Panc1 (cell line): ENCODE measurements at regions not wholly inside any gene's neighbourhood (a gene's known extent, or its start where the extent isn't known, plus 50 kb on each side); places are given as distances from the start of the nearest gene placed in this dataset.

Source experiments
- ATAC-seq: fragments of 200-7000 bp; cut with Tn5 transposase; 2 replicates; pipeline ENCODE4 v1.9.1; 2020; ENCODE audit warnings: mild to moderate bottlenecking, moderate library complexity
- BruUV-seq: library from RNA; stranded (reverse); fragments of 400-500 nt; replicated peaks from 2 replicates; lab custom pipeline; 2021; lab: Mats Ljungman, UMichigan
- CTCF ChIA-PET: fragments of 300-600 bp; sonication (Branson Sonifier 250); formaldehyde crosslinking; loops from one replicate; lab custom pipeline; 2022; ENCODE audit warnings: antibody characterized with exemption; lab: Charles Lee
- POLR2A ChIA-PET: fragments of 300-600 bp; sonication (Branson Sonifier 250); formaldehyde crosslinking; loops from one replicate; lab custom pipeline; 2022; ENCODE audit warnings: antibody characterized with exemption; lab: Charles Lee
- DNase-seq: peaks from one replicate; pipeline ENCODE4 v3.0.0-alpha.2; 2010; ENCODE audit warnings: low read depth, low spot score
- H3K27ac ChIP-seq: 2 replicates; pipeline ENCODE4 v1.5.1; 2011; ENCODE audit warnings: mild to moderate bottlenecking, low read length, inconsistent platforms
- H3K27me3 ChIP-seq: fragments of 200-500 bp; sonication (Bioruptor generic); 2 replicates; pipeline ENCODE4 v1.6.0; 2014; ENCODE audit warnings: low read length, inconsistent platforms; ENCODE audit not compliant: control insufficient read depth, insufficient read depth
- H3K36me3 ChIP-seq: fragments of 200-500 bp; sonication (Bioruptor generic); 2 replicates; pipeline ENCODE4 v1.5.1; 2014; ENCODE audit warnings: inconsistent platforms, mild to moderate bottlenecking, low read length, moderate library complexity; ENCODE audit not compliant: control insufficient read depth, insufficient read depth
- H3K4me1 ChIP-seq: 2 replicates; pipeline ENCODE4 v1.5.1; 2011; ENCODE audit warnings: inconsistent platforms, mild to moderate bottlenecking, low read length, moderate library complexity; ENCODE audit not compliant: control insufficient read depth, insufficient read depth
- H3K4me3 ChIP-seq, 2 experiments: 2 replicates each; pipeline ENCODE4 v1.5.1; 2011 to 2012; ENCODE audit warnings: low read depth in 2 of 2, low read length in 2 of 2, mild to moderate bottlenecking in 2 of 2, inconsistent platforms in 1 of 2, moderate library complexity in 1 of 2
- H3K9me3 ChIP-seq: fragments of 200-500 bp; sonication (Bioruptor generic); 2 replicates; pipeline ENCODE4 v1.5.1; 2014; ENCODE audit warnings: low read depth, mild to moderate bottlenecking, inconsistent platforms, low read length, moderate library complexity; ENCODE audit not compliant: control insufficient read depth, insufficient read depth
- CTCF ChIP-seq: fragments of 450-650 bp; IDR thresholded peaks from 2 replicates; pipeline ENCODE4 v1.5.1; 2017; ENCODE audit warnings: mild to moderate bottlenecking
- POLR2AphosphoS5 ChIP-seq: IDR thresholded peaks from 2 replicates; pipeline ENCODE4 v1.6.1; 2012; ENCODE audit warnings: mild to moderate bottlenecking, low read depth, low read length, moderate library complexity
- REST ChIP-seq, 2 experiments: IDR thresholded peaks; 2 replicates each; pipeline ENCODE4 v1.6.1; 2011 to 2012; ENCODE audit warnings: low read depth in 2 of 2, control low read depth in 1 of 2, low read length in 1 of 2, mild to moderate bottlenecking in 1 of 2, moderate library complexity in 1 of 2; ENCODE audit not compliant: insufficient read depth in 1 of 2
- SIN3A ChIP-seq: IDR thresholded peaks from 2 replicates; pipeline ENCODE4 v1.6.1; 2012; ENCODE audit warnings: low read depth, mild to moderate bottlenecking, low read length, moderate library complexity, borderline replicate concordance; ENCODE audit not compliant: insufficient read depth
- TCF7L2 ChIP-seq: IDR thresholded peaks from 2 replicates; pipeline ENCODE4 v1.6.1; 2011; ENCODE audit warnings: mild to moderate bottlenecking, low read depth, low read length, inconsistent platforms
- in situ Hi-C: cut with HindIII; loops from 2 replicates; pipeline ENCODE4 v1.10.0; 2016; ENCODE audit warnings: low sequenced_read_pairs, low pct_unique_long_range_greater_than_20kb
- intact Hi-C: fragments of 100-400 bp; cut with micrococcal nuclease; formaldehyde crosslinking; loops from one replicate; pipeline ENCODE4 v1.10.0; 2022; ENCODE audit not compliant: unreplicated experiment

- TF ChIP-seq REST (IDR thresholded peaks at IDR 0.05; ENCODE audit: insufficient read depth in 1 of 2, low read depth in 2 of 2, low read length in 1 of 2) (no peak), SIN3A (no peak), TCF7L2 (no peak), CTCF (no peak), POLR2AphosphoS5 (no peak)
- Histone ChIP-seq H3K36me3 (no peaks in the 10 kb centered on the region), H3K9me3 (no peaks in the 10 kb centered on the region), H3K4me1 (no peaks in the 10 kb centered on the region), H3K27me3 (no peaks in the 10 kb centered on the region), H3K4me3 (no peak overlapping the region), H3K27ac (no peak overlapping the region)
- CTCF ChIA-PET, result interaction anchor here (0.6 kb wide), 1 partner anchor 1171 kb away, joined by 5 read pairs; no protein-coding TSS in a partner anchor
- POLR2A ChIA-PET, result no interaction called here
- no peak for ATAC-seq
- in situ Hi-C loops (no loop called here), intact Hi-C loops (no loop called here)
- BruUV-seq, result no TSS peak
- DNase-seq, result no peak
Observed at GRCh38 chr20:42020316-42020715, 402.1 kb upstream of the CHD6 start.

- TF ChIP-seq SIN3A (no peak), REST (IDR thresholded peaks at IDR 0.05; ENCODE audit: insufficient read depth in 1 of 2, low read depth in 2 of 2, low read length in 1 of 2) (no peak), TCF7L2 (no peak), POLR2AphosphoS5 (no peak), CTCF (peak; percentile 33; the same call in 1 of the 2 replicates)
- Histone ChIP-seq H3K36me3 (no peaks in the 10 kb centered on the region), H3K27me3 (no peaks in the 10 kb centered on the region), H3K9me3 (no peaks in the 10 kb centered on the region), H3K4me3 (no peak overlapping the region), H3K4me1 (no peaks in the 10 kb centered on the region), H3K27ac (no peak overlapping the region)
- ChIA-PET CTCF (no interaction called here), POLR2A (no interaction called here)
- BruUV-seq, result no TSS peak
- DNase-seq, result no peak
- intact Hi-C loops (no loop called here), in situ Hi-C loops (no loop called here)
- ATAC-seq, result no peak
Observed at GRCh38 chr20:42018979-42019378, 400.8 kb upstream of the CHD6 start.
